SK-N-MC (cell line): ENCODE measurements at regions not wholly inside any gene's neighbourhood (a gene's known extent, or its start where the extent isn't known, plus 50 kb on each side); places are given as distances from the start of the nearest gene placed in this dataset.

Source experiments
- EZH2 ChIP-seq: fragments of 200-600 bp; sonication (generic); IDR thresholded peaks from one replicate; pipeline ENCODE4 v1.6.1; 2017; ENCODE audit warnings: antibody characterized with exemption
- FOXP2 ChIP-seq: optimal IDR thresholded peaks from 2 replicates; pipeline ENCODE3; 2011; ENCODE audit warnings: mild to moderate bottlenecking, moderate library complexity; ENCODE audit not compliant: insufficient read depth; ENCODE audit errors: extremely low read length, control extremely low read depth
- POLR2AphosphoS5 ChIP-seq: IDR thresholded peaks from 2 replicates; pipeline ENCODE4 v1.6.1; 2012; ENCODE audit warnings: mild to moderate bottlenecking, low read depth, low read length, borderline replicate concordance

GRCh38 chr18:11405804-11406203 is 203.6 kb upstream of the SLC35G4 start:
- TF ChIP-seq POLR2AphosphoS5 (no peak), EZH2 (no peak), FOXP2 (no peak)
